HG03103 (cell line): ENCODE measurements at regions not wholly inside any gene's neighbourhood (a gene's known extent, or its start where the extent isn't known, plus 50 kb on each side); places are given as distances from the start of the nearest gene placed in this dataset.

Experiments
- ATAC-seq: cut with Tn5 transposase; IDR thresholded peaks from one replicate; pipeline ENCODE4 v1.9.1; 2021; ENCODE audit warnings: low read depth; ENCODE audit not compliant: unreplicated experiment

GRCh38 chr12:65755596-65755978 is 68.7 kb upstream of the HMGA2 start:
- ATAC-seq: no peak

DNA sequence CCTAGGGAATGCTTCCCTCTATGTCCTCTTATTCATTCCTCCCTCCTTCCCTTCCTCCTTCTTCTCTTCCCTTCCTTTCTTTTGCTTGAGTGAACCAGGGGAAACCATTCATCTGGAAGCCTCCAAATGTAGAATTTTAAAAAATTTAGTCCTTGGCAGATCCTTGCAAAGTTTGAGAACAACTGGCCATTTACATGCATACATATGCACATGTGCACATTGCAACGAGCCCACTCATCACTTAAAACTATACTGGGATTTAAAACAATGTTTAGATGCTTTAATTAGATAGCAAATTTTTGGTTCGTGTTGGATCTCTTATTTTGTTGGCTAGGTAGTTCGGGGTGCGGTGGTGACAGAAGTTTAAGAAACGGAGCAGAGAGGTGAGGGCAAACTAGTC is 68.0 kb upstream of the HMGA2 start:
- no peak for ATAC-seq

- ATAC-seq: peak; percentile 97
Measured at GRCh38 chr12:65756956-65757511, 67.2 kb upstream of the HMGA2 start.

- ATAC-seq: no peak
Measured at GRCh38 chr12:65758401-65758800, 65.9 kb upstream of the HMGA2 start.

GRCh38 chr12:65759735-65760134 is 64.5 kb upstream of the HMGA2 start:
- ATAC-seq: no peak

DNA sequence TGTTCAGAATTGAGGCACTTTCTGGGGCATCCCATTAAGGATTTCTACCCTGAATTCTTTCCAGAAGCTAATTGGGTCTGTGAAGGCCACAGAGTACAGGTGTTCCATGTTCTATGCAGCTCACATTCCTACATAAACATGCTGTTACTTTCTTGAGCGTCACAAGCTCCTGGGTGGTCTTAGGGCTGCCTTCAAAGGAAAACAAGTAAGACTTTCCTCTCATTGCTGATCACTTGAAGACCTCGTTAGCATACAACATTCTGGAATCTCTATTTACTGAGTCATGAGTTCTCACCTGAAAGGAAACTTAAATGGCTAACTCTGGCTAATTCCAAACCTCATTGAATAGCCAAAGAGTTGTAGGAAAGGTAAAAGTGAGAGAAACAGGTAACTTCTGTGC is 63.0 kb upstream of the HMGA2 start:
- ATAC-seq: no peak

GRCh38 chr12:65764325-65764724 is 60.0 kb upstream of the HMGA2 start:
- ATAC-seq: no peak

DNA sequence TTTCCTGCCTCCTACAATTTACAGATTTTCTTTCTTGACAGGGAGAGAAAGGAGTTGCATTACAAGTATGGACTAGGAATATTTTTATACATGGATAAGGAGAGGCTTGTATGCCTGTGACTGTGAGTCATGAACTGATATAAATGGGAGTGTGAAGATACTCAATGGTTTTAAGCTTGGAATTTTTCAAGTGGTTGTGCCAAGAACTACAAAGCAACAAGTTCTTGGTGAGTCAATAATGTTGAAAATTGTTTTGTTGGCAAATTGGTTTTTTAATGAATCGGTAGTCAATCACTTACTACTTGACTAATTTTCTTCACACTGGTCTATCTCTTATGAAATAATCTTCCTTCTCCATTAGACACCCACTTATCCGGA is 58.9 kb upstream of the HMGA2 start:
- ATAC-seq: no peak

- ATAC-seq: no peak
Measured at GRCh38 chr12:65769880-65770279, 54.4 kb upstream of the HMGA2 start.
